ENCODE measurements at regions not wholly inside any gene's neighbourhood (a gene's known extent, or its start where the extent isn't known, plus 50 kb on each side); places are given as distances from the start of the nearest gene placed in this dataset.

DNA sequence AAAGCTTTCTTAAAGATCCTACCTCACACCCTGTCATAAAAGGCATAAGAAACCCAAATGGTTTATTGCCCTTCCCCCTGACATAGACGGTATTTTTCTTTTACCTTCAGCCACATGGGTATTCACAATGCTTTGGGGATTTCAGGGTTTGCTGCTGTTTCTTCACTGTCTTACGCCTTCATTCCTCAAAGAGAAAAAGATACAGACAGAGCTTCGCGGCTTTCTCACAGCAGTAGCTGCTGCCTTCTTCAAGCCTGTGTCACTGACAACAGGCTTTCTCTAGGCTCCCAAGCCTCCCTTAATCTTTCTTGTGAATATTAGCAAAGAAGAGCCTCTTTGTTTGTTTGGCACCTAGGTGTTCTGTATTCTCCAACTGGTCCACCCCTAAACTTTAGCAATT, 197.4 kb upstream of the ARID2 start:
- Mint-ChIP-seq H3K9me3 (peaks cover 5% of the 10 kb centered on the region), H3K4me1 (no peaks in the 10 kb centered on the region), H3K4me3 (no peak overlapping the region), H3K36me3 (ENCODE audit: low read depth) (no peaks in the 10 kb centered on the region), H3K27ac (no peak overlapping the region), H3K27me3 (peaks cover 12% of the 10 kb centered on the region)
- CTCF ChIA-PET: interaction anchor here (4.0 kb wide), 1 partner anchor 12 kb away, joined by 13 read pairs; no protein-coding TSS in a partner anchor
- no peak for DNase-seq
- POLR2A ChIA-PET: no interaction called here

DNA sequence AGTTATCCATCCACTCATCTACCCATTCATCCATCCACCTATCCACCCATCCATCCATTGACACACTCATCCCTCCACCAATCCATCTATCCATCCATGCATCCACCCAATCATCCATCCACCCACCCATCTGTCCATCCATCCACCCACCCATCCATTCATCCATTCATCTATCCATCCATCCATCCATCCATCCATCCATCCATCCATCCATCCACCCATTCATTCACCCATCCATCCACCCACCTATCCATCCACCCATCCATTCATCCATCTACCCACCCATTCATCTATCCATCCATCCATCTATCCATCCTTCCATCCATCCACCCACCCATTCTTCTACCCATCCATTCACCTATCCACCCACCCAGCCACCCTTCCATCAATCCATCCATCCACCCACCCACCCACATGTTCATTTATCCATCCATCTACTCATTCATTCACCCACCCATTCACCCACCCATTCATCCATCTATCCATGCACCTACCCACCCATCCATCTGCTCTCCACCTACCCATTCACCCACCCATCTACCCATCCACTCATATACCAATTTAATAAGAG, 193.8 kb upstream of the ARID2 start:
- Mint-ChIP-seq H3K36me3 (ENCODE audit: low read depth) (no peaks in the 10 kb centered on the region), H3K4me1 (no peaks in the 10 kb centered on the region), H3K27me3 (peaks cover 7% of the 10 kb centered on the region), H3K9me3 (peaks cover 2% of the 10 kb centered on the region), H3K4me3 (no peak overlapping the region), H3K27ac (no peak overlapping the region)
- no peak for DNase-seq
- ChIA-PET POLR2A (no interaction called here), CTCF (no interaction called here)

DNA sequence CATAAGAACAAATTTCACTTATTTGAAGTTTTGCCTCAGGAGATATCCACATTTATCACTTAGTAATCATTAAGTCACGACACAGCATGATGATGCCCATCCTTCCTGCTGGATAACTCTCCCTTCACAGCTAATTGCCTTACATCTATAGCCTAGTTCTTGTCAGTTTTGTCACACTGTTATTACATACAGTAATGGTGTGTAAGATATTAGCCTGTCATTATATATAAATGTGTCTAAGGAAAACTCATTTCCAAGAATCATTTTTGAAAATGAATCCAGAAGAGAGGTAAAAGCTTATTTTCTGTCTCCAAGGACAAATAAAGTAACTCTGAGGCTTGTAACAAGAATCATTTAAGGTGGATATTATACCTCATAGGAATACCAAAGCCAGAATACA, 193.2 kb upstream of the ARID2 start:
- Mint-ChIP-seq H3K27me3 (peaks cover 5% of the 10 kb centered on the region), H3K4me3 (no peak overlapping the region), H3K27ac (no peak overlapping the region), H3K9me3 (peaks cover 2% of the 10 kb centered on the region), H3K36me3 (ENCODE audit: low read depth) (no peaks in the 10 kb centered on the region), H3K4me1 (no peaks in the 10 kb centered on the region)
- no peak for DNase-seq
- CTCF ChIA-PET: no interaction called here
- POLR2A ChIA-PET: no interaction called here

DNA sequence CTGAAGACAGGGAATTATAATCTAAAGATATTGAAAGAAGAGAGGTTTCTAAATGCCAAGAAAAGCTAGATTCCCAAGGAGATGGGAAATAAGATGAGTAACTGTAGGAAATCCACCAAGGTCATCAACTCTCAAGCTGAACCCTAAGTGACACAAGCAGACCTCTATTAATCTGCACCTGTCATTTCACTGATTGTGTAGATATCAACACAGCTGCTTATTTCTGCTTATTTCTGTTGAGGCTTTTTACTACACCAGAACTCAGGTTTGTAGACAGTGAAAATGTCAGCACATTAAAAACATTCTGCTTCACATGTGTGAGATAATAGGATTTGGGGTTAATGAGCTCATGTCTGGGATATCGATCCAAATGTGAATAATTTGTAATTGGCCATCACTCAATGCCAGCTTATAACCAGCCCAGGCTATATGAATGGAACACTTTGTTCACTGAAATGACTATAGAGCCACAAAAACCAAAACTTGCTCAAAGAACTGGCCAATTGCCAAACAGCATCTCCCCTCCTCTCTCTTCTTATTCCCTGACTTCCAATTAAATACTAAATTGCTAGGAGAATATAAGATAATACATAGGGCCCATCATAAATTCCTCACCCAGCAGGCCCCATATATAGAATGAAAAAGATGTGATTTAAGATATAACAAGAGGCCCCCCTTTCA, 188.7 kb upstream of the ARID2 start:
- H3K4me3 Mint-ChIP-seq: no peak overlapping the region
- H3K4me1 Mint-ChIP-seq: peaks cover 4% of the 10 kb centered on the region
- ChIA-PET CTCF (interaction anchor here (0.8 to 1.5 kb wide), 4 partner anchors 12 to 123 kb away, joined by 3 to 4 read pairs (median 3); no protein-coding TSS in a partner anchor), POLR2A (no interaction called here)
- H3K9me3 Mint-ChIP-seq: no peaks in the 10 kb centered on the region
- H3K36me3 Mint-ChIP-seq (ENCODE audit: low read depth): no peaks in the 10 kb centered on the region
- peaks cover 5% of the 10 kb centered on the region for H3K27me3 Mint-ChIP-seq
- no peak for DNase-seq
- no peak overlapping the region for H3K27ac Mint-ChIP-seq

DNA sequence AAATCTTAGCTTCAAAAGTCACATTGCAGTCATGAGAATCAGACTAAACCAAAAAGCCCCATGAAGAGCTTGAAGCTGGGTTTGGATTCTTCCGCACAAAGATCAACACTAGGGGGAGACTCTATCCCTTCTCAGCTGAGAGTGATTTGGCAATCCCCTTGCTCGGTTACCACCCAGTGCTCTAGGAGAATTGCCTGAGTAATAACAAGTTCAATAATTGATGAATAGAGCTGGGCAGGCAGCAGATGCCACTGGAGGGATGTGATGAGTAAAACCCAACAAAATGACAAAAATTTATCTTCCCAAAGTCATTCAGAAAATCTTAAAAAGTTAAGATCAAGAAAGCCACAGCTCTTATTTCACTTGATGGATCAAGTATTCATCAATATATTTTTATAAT, 185.6 kb upstream of the ARID2 start:
- Mint-ChIP-seq H3K27ac (no peak overlapping the region), H3K36me3 (ENCODE audit: low read depth) (no peaks in the 10 kb centered on the region), H3K4me1 (peaks cover 4% of the 10 kb centered on the region), H3K9me3 (no peaks in the 10 kb centered on the region), H3K27me3 (peaks cover 11% of the 10 kb centered on the region), H3K4me3 (no peak overlapping the region)
- peak; percentile 71 for DNase-seq
- ChIA-PET POLR2A (no interaction called here), CTCF (interaction anchor here (0.6 to 2.2 kb wide), 18 partner anchors 10 to 447 kb away, joined by 3 to 25 read pairs (median 4); partner anchors contain the start of gene ARID2)

DNA sequence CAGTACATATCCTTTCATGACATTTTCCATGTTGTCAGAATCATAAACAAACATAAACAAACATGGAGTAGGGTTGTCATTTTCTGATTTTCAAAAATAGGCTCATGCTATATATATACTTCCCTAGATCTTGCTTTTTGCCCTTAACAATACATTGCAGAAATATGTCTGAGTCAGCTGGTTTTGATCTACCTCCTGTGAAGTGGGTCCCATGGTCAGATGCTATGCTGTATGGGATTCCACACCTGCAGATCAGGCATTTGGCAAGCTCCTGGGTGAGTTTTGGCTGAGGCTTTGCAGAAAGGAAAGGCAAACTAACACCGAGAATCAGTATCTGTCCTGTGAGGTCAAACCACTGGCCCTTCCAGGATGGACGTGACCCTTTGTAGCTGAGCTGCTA, 183.0 kb upstream of the ARID2 start:
- POLR2A ChIA-PET: no interaction called here
- Mint-ChIP-seq H3K9me3 (no peaks in the 10 kb centered on the region), H3K4me1 (peaks cover 4% of the 10 kb centered on the region), H3K27me3 (peaks cover 11% of the 10 kb centered on the region), H3K27ac (no peak overlapping the region), H3K36me3 (ENCODE audit: low read depth) (no peaks in the 10 kb centered on the region), H3K4me3 (no peak overlapping the region)
- CTCF ChIA-PET: interaction anchor here (0.9 to 1.0 kb wide), 2 partner anchors 182 to 183 kb away, joined by 3 read pairs; partner anchors contain the start of gene ARID2
- no peak for DNase-seq

DNA sequence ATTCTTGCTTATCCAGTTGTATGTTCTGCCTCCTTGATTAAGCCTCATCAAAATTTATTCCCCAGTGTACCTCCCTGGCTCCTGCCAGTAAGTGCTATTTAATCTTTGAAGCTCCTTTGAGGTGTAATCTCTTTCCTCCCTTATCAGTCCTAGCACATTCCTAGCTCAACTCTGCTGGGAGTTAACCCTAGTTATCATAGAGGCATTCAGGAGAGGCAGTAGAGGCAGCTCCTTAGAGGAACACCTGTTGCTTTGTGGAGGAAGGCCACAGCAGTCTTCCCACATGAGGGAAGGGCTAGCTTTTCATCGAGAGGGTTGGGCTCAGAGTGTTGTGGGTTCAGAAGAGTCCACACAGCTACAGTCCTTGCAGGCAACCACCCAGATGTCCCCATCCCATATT, 182.4 kb upstream of the ARID2 start:
- CTCF ChIA-PET: interaction anchor here (0.9 kb wide), 1 partner anchor 181 kb away, joined by 3 read pairs; no protein-coding TSS in a partner anchor
- H3K27ac Mint-ChIP-seq: no peak overlapping the region
- DNase-seq: no peak
- H3K27me3 Mint-ChIP-seq: peaks cover 11% of the 10 kb centered on the region
- no peaks in the 10 kb centered on the region for H3K9me3 Mint-ChIP-seq
- H3K36me3 Mint-ChIP-seq (ENCODE audit: low read depth): no peaks in the 10 kb centered on the region
- H3K4me3 Mint-ChIP-seq: no peak overlapping the region
- peaks cover 4% of the 10 kb centered on the region for H3K4me1 Mint-ChIP-seq
- POLR2A ChIA-PET: interaction anchor here (0.6 kb wide), 1 partner anchor 16 kb away, joined by 3 read pairs; no protein-coding TSS in a partner anchor

DNA sequence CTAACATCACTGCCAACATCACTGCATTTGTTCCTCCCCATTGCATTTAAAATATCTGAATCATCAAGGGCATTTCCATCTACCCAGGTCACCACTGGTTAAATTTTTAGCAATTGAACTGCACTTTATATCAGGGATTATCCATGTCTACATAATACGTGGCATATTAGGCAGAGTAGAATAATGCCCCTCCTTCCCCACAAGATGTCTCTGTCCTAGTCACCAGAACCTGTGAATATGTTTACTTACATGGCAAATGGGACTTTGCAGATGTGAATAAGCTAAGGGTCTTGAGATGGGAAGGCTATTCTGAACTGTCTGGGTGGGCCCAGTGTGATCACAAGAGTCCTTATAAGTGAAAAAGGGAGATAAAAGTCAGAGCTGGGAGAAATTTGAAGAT, 181.7 kb upstream of the ARID2 start:
- no peak for DNase-seq
- POLR2A ChIA-PET: no interaction called here
- no peaks in the 10 kb centered on the region for H3K9me3 Mint-ChIP-seq

DNA sequence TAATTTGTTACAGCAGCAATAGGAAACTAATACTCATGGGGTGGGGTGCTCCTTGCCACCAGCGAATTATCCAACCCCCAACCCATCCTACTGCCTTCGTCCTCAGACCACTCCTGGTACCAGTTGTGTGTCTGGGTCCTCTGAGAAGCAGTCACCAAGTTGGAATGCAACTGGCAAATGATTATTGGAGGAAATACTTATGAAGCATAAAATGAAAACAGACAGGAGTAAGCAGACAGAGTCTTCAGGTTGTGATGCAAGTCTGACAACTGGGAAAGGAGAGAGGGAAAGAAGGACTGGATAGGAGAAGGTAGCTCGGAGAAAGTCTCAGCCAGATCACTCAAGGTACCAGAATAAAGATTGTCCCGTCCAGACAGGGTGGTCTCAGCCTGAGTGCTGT, 181.1 kb upstream of the ARID2 start:
- Mint-ChIP-seq H3K4me3 (no peak overlapping the region), H3K36me3 (ENCODE audit: low read depth) (no peaks in the 10 kb centered on the region), H3K27ac (no peak overlapping the region), H3K4me1 (peaks cover 4% of the 10 kb centered on the region), H3K27me3 (peaks cover 8% of the 10 kb centered on the region), H3K9me3 (no peaks in the 10 kb centered on the region)
- ChIA-PET POLR2A (no interaction called here), CTCF (no interaction called here)
- no peak for DNase-seq

More for the DNA sequence above, 181.7 kb upstream of the ARID2 start:
- Mint-ChIP-seq H3K27me3 (peaks cover 9% of the 10 kb centered on the region), H3K27ac (no peak overlapping the region), H3K4me3 (no peak overlapping the region), H3K4me1 (peaks cover 4% of the 10 kb centered on the region), H3K36me3 (ENCODE audit: low read depth) (no peaks in the 10 kb centered on the region)
- CTCF ChIA-PET: no interaction called here

DNA sequence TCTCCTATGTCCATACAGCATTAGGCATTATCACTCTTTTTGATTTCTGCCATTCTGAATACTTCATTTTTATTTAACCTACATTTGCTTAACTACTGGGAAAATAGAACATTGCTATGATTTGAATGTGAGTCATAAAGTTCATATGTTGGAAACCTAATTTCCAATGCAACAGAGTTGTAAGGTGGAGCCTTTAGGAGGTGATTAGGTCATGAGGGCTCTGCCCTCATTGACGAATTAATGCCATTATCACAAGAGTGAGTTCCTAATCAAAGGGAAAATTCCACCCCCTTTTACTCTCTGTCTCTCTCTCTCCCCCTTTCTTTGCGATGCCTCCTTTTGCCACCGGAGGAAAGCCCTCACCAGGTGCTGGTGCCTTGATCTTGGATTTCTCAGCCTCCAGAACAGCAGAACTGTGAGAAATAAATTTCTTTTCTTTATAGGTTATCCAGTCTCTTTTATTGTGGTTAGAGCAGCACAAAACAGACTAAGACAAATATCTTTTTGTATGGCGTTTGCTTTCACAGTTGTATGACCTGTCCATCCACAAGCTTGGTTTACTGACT, 180.1 kb upstream of the ARID2 start:
- Mint-ChIP-seq H3K4me1 (no peaks in the 10 kb centered on the region), H3K27ac (no peak overlapping the region), H3K36me3 (ENCODE audit: low read depth) (no peaks in the 10 kb centered on the region), H3K27me3 (peaks cover 8% of the 10 kb centered on the region), H3K9me3 (no peaks in the 10 kb centered on the region), H3K4me3 (no peak overlapping the region)
- ChIA-PET CTCF (no interaction called here), POLR2A (no interaction called here)
- no peak for DNase-seq

DNA sequence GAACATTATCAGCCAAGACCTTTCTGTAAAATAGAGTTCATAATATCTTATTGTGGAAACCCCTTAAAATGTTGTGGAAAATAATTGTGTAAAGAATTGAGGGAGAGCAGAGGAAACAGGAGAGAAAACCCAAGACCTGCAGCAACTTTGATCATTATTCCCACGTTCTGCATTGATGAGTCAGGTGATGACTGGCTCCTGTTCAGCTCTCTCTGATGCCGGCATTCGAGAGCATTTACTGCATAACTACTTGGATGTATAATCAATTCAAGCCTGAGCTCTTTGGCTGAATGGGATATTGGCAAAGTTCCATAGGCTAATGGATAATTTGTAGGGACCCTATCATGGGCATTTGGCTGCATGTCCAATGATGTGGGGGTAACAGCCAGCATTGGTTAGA, 176.3 kb upstream of the ARID2 start:
- no peak overlapping the region for H3K27ac Mint-ChIP-seq
- H3K27me3 Mint-ChIP-seq: no peaks in the 10 kb centered on the region
- H3K9me3 Mint-ChIP-seq: peaks cover 1% of the 10 kb centered on the region
- CTCF ChIA-PET: interaction anchor here (1.4 kb wide), 1 partner anchor 12 kb away, joined by 3 read pairs; no protein-coding TSS in a partner anchor
- H3K4me1 Mint-ChIP-seq: no peaks in the 10 kb centered on the region
- no peaks in the 10 kb centered on the region for H3K36me3 Mint-ChIP-seq (ENCODE audit: low read depth)
- no peak overlapping the region for H3K4me3 Mint-ChIP-seq
- no peak for DNase-seq
- POLR2A ChIA-PET: no interaction called here

DNA sequence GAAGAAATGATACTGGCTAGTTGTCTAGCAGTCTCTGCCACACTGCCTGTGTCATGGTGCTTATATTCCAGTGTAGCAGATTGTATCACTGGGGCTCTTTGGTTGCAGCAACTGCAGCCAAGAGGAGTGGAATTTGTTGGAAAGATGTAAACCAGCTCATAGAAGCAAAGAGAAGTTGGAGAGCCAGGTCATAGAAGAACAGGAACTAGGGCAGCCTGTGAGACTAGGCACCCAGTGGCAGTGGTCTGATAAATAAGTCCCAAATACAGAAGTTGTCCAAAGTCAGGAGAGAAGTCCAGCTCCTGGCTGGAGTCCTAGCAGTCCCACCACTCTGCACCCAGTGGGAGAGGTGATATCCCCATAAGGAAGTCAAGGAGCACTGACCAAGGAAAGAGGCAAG, 172.5 kb upstream of the ARID2 start:
- Mint-ChIP-seq H3K4me3 (no peak overlapping the region), H3K27me3 (peaks cover 2% of the 10 kb centered on the region), H3K4me1 (peaks cover 1% of the 10 kb centered on the region), H3K36me3 (ENCODE audit: low read depth) (no peaks in the 10 kb centered on the region), H3K9me3 (peaks cover 2% of the 10 kb centered on the region), H3K27ac (no peak overlapping the region)
- ChIA-PET CTCF (no interaction called here), POLR2A (no interaction called here)
- DNase-seq: no peak

DNA sequence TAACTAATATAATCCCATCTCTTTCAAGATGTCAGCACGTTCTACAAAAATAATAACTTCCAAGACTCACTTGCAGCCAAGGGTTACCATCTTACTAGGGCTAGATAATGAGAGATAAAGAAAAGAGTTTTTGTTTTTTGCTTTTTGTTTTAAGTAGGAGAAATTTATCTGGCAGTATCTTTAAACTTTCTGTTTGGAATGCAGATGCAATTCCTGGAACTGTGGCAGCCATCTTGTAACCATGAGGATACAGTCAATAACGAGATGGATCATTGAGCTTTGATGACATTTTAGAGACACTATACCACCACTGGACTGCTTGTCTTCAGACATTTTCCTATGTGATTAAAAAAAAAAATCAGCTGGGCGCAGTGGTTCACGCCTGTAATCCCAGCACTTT, 171.2 kb upstream of the ARID2 start:
- Mint-ChIP-seq H3K27me3 (peaks cover 2% of the 10 kb centered on the region), H3K36me3 (ENCODE audit: low read depth) (no peaks in the 10 kb centered on the region), H3K4me3 (no peak overlapping the region), H3K4me1 (peaks cover 1% of the 10 kb centered on the region), H3K27ac (no peak overlapping the region), H3K9me3 (peaks cover 2% of the 10 kb centered on the region)
- DNase-seq: no peak
- ChIA-PET CTCF (interaction anchor here (0.8 to 1.0 kb wide), 2 partner anchors 15 to 93 kb away, joined by 3 read pairs; no protein-coding TSS in a partner anchor), POLR2A (no interaction called here)

Measured in activated CD4-positive, alpha-beta T cell treated with anti-CD3 and anti-CD28 coated beads, Interleukin-2, amount 10 ng/mL, durations not matched to agents 7 days and 5 days (primary cell).